Skeletal muscle cell (primary cell): ENCODE measurements at regions not wholly inside any gene's neighbourhood (a gene's known extent, or its start where the extent isn't known, plus 50 kb on each side); places are given as distances from the start of the nearest gene placed in this dataset.
"Not testable (repeated sequence)": the region's sequence is repeated elsewhere in the genome, so short reads cannot be mapped to it uniquely, and the experiment has no call there.

ENCODE experiments used
- DNase-seq: peaks from one replicate; pipeline ENCODE4 v3.0.0-alpha.2; 2010; ENCODE audit warnings: low read depth
- H3K4me3 ChIP-seq: 2 replicates; pipeline ENCODE4 v1.5.1; 2011; ENCODE audit warnings: low read depth, mild to moderate bottlenecking, control low read depth, low read length, moderate library complexity

DNA sequence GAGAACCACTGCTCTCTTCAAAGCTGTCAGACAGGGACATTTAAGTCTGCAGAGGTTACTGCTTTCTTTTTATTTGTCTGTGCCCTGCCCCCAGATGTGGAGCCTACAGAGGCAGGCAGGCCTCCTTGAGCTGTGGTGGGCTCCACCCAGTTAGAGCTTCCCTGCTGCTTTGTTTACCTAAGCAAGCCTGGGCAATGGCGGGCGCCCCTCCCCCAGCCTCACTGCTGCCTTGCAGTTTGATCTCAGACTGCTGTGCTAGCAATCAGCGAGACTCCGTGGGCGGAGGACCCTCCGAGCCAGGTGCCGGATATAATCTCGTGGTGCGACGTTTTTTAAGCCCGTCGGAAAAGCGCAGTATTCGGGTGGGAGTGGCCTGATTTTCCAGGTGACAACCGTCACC, 150.8 kb downstream of the FAM170A start:
- not testable (repeated sequence) for DNase-seq, H3K4me3 ChIP-seq

DNA sequence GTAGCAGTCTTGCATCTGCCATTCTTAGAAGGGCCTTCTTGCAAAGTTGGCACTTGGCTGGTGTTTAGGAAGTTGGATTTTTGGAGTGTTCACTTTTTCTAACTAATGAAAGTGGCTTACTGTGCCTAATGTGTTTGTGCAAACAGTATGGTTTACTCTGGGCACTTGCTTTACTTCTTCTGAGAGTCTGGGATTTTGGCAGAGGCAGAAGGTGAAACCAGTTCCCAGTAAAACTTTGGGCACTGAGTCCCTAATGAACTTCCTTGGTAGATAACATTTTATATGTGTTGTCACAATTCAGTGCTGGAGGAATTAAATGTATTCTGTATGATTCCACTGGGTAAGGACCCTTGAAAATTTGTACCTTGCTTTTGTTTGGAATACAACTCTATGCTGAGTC, 155.7 kb downstream of the FAM170A start:
- no peak overlapping the region for H3K4me3 ChIP-seq

DNA sequence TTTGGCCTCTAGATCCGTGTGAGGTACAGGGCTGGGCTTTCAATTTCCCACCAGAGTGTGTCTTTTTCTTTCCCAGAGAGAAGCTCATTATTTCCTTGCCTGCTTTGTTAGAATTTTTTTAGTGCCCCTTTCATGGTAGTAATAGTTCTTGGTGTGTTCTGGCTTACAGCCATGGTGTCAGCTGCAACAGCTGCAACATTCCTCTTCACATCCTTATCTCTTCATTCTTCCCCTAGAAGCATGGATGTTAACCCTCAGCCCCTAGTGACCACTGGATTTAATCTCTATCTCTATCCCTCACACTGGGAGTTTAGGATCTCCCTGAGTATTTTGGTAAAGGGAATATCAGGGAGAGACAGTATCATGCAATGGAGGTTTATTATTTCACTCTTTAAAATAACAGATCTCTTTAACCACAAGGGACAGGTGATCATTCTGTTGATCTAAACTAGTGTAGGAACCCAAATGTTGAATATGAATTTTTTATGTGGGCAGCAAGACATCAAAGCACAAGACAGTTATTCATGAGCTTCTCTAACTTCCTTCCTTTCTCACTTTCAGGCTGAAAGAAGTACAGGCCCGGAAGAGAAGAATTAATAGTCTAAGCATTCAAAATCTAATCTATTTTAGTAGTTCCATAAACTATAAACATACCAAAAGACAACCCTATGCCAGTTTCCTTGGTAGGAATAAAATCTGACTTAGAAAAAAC, 160.2 kb downstream of the FAM170A start:
- peak; percentile 25 for DNase-seq
- H3K4me3 ChIP-seq, result no peak overlapping the region

More for the DNA sequence above, 155.7 kb downstream of the FAM170A start:
- no peak for DNase-seq

DNA sequence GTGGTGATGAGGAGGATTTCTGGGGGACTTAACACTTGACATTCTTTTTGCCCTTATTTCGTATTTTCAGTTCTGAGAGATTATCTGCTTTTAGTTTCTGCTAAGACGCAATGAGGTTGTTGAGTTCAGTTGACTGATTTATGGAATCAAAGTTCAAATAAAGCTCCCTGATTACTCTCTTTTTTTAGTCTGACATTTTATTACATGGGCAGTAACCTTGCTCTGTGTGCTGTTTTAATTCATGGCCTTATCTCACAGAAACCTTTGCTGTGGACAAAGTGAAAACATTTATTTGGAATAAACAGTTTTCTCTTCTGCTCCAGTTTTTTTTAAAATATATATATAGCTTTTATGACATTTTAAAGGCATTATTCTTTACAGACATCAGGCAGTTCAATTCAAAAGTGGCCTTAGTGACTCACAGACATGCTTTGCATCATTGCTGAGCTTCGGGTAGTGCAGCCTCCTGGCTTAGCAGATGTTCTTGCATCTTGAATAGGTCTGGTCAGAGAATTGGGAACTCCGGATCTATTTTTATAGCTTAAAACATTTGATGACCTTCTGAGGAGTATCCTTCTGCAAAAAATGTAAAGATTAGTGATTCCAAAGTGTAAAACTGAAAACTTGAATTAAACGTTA, 162.9 kb downstream of the FAM170A start:
- no peak for DNase-seq
- H3K4me3 ChIP-seq, result no peak overlapping the region

DNA sequence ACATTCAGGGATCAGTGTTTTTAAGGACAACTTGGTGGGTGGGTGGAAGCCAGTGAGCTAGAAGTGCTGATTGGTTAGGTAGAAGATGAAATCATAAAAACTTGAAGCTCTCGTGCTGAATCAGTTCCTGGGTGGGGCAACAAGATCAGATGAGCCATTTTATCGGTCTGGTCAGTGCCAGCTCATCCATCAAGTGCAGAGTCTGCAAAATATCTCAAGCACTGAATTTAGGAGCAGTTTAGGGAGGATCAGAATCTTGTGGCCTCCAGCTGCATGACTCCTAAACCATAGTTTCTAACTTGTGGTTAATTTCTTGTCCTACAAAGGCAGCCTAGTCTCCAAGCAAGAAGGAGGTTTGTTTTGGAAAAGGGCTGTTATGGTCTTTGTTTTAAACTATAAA, 166.4 kb downstream of the FAM170A start:
- no peak for DNase-seq
- H3K4me3 ChIP-seq, result no peak overlapping the region

DNA sequence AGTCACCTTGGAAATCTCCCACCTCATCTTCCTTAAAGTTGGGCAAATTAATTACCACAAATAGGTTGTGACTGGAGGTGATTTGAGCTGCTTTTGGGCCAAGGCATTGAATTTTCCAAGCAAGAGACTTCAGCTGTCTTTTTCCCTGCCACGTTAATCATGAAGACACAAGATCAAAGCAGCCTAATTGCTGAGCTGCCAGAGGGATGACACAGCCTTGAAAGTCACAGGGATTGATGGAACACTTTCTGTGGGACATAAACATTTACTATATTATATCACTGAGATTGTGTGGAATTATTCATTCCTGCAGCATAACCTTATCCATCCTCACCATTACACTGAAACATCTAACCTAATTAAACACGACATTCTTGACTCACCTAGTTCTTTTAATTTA, 172.2 kb downstream of the FAM170A start:
- DNase-seq, result no peak

DNA sequence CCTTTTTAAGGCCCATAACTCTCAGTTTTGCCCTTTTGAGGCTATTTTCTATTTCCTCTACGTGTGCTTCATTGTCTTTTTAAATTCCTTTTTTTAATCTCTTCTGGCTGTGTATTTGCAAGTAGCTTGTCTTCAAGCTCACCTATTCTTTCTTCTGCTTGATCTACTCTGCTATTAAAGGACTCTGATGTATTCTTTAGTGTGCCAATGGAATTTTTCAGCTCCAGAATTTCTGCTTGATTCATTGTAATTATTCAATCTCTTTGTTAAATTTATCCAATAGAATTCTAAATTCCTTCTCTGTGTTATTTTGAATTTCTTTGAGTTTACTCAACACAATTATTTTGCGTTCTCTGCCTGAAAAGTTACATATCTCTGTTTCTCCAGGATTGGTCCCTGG, 178.7 kb downstream of the FAM170A start:
- H3K4me3 ChIP-seq, result no peak overlapping the region
- no peak for DNase-seq

More for the DNA sequence above, 172.2 kb downstream of the FAM170A start:
- H3K4me3 ChIP-seq, result no peak overlapping the region

DNA sequence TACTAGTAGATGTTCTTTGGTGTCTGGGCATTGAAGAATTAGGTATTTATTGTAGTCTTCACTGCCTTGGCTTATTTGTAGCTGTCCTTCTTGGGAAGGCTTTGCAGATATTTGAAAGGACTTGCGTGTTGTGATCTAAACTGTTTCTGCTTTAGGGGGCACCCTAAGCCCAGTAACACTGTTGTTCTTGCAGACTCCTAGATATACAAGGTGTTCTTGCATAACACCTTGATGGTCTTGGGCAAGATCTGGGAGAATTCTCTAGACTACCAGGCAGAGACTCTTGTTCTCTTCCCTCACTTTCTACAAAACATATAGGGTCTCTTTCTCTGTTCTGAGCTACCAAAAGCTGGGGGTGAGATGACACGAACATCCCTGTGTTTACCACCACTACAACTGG, 179.1 kb downstream of the FAM170A start:
- DNase-seq, result no peak
- no peak overlapping the region for H3K4me3 ChIP-seq

DNA sequence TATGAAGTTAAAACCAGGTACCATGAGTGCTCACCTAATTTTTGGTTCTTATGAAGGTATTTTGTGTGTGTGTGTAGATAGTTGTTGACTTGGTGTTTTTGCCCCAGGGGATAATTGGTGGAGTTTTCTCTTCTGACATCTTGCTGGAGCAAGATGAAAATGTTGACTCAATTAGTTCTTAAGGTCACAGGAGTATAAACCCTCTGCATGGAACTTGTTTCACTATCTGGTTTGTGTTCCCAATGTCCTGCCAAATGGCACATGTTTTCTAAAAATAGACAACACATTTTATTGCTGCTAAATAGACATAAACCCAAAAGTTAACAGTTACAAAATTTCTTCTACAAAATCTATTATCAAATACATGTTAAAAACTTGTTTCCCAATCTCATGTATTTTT, 180.9 kb downstream of the FAM170A start:
- H3K4me3 ChIP-seq, result no peak overlapping the region
- DNase-seq, result no peak

DNA sequence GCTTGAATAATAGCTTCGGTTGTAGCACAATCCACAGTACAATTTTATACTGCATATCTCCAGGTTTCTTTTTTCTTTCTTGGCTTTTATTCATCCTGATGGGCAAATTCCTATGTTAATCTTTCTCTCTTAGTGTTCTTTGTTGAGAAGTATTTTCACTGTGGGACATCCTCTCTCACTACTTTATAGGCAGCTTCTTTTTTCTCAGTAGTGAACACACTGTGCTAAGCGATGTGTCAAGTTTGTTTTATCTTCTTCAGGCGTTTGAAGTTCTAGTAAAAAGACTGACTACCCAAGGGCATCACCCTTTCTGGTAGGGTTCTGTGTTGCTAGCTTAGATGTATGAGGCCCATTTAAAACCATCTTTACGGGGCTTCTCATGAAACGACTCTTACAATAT, 182.1 kb downstream of the FAM170A start:
- no peak for DNase-seq

DNA sequence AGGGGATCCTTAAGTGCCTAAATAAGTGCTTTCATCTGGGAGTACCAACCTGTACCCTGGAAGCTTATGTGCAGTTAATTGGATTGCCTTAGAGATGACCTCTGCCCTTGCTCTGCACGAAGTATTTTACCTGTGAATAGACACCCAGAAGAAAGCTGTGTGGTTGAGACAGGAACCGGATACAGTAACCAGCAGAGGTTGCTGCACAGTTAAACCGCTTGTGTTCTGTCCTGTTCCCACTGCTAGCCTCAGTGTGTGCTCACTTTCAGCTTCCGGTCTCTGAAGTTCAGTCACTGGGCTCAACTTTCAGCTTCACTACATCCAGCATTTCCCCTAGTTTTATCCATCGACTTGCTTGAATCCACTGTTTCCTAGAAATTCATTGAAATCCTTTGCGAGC, 185.3 kb downstream of the FAM170A start:
- H3K4me3 ChIP-seq, result no peak overlapping the region
- DNase-seq, result no peak

More for the DNA sequence above, 182.1 kb downstream of the FAM170A start:
- H3K4me3 ChIP-seq, result no peak overlapping the region

DNA sequence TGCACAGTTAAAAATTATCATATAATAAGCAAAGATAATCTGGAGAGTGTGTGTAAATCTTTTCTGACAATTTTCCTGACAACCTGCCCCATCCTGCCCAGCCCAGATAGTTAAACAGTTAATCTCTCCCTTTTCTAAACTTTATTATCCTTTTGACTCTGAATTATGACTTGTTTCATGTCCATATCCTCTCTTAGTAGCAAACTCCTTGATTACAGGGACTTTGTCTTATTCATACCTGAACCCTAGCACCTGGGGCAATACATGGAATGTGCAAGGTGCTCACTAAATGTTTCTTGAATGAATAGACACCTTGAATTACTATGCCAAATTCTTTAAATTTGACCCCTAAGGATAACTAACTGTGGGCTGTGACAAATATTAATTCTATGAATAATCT, 186.7 kb downstream of the FAM170A start:
- no peak overlapping the region for H3K4me3 ChIP-seq
- no peak for DNase-seq

DNA sequence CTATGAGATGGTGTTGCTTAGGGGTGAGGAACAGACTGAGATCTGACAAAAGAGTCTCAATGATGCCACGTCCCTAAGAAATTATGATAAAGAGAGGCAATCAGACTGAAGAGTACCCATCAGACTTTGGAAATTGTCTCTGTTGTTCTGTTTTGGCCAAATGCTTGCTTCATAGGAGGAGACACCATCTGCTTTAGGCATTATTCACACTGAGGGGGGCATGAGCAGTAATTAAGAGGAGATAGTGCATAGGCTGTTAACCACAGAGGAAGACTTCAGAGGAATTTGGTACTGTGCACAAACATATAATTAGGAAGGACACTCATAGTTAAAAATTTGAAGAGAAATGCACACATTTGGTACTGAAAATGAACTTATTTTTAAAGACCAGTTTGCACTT, 190.7 kb downstream of the FAM170A start:
- no peak overlapping the region for H3K4me3 ChIP-seq
- DNase-seq, result no peak

DNA sequence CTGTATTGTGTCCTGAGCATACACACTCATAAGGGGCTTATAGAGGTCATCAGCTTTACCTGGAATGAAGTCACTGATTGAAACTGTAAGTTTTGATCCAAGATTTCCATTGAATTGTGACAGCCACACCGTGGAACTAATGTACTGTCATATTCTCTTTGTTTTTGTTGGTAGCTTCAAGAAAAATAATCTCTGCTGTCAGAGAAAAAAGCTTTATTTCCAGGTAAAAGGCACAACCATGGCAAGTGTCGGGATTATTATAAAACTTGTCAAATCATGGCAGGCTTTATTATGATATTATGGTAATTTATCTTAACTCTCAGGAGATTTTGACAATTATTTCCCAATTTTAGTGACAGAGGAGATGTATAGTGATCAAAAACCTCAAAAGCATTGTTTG, 191.2 kb downstream of the FAM170A start:
- no peak overlapping the region for H3K4me3 ChIP-seq
- DNase-seq, result no peak

DNA sequence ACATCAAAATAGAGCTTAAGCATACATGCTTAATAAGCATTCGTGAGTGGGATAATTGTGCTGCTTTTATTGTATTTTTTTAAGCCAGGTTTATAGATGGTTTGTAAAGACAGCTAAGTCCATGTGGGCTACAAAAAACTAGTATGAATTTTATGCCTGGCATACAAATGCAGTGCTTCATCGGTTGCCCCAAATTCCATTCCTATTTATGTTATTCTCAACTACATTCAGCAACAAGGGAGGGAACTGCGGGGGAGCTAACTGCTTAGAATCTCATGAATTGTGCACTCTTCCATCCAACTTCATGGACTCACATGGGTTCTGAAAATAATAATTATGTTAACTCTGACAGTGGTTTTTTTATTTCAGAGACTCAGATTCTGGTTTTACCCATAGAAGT, 199.2 kb downstream of the FAM170A start:
- no peak for DNase-seq
- no peak overlapping the region for H3K4me3 ChIP-seq

DNA sequence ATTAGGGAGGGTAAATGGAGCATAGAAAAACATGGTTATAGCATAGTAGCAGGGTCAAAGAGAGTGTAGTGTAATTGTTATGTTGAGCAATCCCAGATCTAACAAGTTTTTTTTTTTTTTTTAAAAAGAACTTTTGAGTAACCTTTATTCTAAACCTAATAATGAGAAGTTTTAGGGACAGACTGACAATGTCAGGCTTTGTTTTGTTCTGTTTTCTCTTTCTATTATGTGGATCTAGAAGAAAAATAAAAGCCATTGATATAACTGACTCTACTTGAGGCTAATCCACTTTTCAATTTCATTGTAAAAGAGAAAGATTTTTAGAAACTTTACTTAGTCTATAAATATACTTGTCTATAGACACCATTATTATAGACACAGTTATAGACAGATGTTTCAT, 200.0 kb downstream of the FAM170A start:
- DNase-seq, result no peak
- no peak overlapping the region for H3K4me3 ChIP-seq

DNA sequence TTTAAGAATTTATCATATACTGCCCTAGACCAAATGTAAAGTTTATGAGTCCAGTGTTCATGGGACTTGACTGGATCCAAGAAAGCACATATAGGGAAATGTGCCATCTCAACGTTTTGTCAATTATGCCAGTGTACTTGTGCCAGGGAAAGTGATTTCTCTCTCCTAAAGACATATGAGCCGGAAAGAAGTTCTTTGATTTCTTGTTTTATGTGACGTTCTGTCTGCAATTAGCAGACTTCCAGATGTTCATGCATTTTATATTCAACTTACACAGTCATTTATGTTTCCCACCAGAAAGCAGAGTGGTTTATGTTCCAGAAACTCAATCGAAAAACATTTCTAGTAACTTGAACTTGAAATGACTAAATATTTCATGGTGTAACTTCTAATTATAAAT, 203.8 kb downstream of the FAM170A start:
- DNase-seq, result no peak
- no peak overlapping the region for H3K4me3 ChIP-seq

DNA sequence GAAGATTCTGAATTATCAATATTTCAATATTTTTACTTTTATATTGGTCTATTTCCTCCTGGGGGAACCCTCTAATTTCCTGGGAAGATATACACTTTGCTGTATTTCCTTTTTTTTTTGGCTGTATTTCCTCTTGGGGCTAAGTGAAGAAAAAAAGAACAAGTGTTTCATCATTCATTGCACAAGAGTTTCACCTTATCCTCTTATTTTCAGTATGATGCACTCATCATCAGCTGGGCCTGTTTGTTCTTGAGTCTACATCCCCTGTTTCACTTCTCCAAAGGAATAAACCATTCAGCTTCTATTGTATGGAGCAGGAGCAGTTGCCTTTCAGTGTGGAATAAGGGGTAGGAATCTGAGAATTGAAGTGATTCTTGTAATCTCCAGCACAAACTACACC, 210.8 kb downstream of the FAM170A start:
- no peak overlapping the region for H3K4me3 ChIP-seq
- DNase-seq, result no peak

DNA sequence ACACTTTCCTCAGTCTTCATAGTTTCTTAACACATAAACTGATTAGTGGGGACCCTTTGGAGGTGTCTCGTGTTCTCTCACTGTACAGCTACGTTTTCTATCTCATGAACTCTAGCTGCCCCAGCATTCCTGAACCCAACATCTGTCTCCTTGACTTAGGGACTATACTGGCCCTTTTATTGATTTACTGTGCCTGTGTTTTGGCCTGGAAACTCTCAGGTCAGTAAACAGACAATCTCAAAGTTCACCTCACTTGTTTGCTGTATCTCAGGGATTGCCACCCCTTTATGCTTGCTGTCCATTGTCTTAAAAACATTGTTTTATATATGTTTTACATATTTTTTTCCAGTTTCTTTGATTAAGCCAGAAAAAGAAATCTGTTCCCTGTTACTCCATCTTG, 222.8 kb downstream of the FAM170A start:
- no peak overlapping the region for H3K4me3 ChIP-seq
- no peak for DNase-seq

DNA sequence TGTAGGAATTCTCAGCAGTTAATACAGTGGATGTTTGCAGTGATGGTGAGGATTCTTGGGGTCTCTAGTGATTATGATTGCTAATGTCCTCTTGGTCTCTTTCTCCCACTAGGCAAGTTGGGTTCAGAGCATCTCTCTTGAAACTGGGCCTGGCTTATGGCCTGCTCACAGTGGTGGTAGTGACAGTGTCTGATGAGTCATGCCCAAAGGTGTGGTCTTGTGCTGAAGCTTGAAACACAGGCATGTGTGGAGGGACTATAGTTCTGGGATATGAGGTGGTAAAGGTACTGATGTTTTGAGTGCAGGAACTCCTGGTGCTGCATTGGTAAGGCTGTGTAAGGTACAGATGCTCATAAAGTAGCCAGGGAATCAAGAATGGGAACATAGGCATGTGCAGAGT, 231.1 kb downstream of the FAM170A start:
- no peak overlapping the region for H3K4me3 ChIP-seq

DNA sequence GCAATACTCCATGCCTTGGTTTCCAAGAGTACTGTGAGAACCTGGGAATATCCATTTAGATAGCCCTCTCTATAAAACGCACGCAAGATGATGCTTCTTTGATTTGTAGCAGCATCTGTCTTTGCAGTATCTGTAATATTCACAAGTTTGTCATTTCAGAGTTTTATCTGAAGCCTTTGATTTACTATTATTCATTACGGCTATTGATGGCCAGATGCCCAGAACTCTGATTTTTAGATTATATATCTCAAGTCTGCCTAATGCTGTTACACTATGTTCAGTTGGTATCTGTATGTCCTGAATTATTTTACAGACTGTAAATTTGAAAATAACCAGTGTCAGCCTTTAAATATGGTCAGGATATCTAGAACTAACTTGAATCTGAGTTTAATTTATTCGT, 233.3 kb downstream of the FAM170A start:
- DNase-seq, result no peak

More for the DNA sequence above, 231.1 kb downstream of the FAM170A start:
- no peak for DNase-seq

More for the DNA sequence above, 233.3 kb downstream of the FAM170A start:
- H3K4me3 ChIP-seq, result no peak overlapping the region
